ENCODE measurements at regions not wholly inside any gene's neighbourhood (a gene's known extent, or its start where the extent isn't known, plus 50 kb on each side); places are given as distances from the start of the nearest gene placed in this dataset.

DNA sequence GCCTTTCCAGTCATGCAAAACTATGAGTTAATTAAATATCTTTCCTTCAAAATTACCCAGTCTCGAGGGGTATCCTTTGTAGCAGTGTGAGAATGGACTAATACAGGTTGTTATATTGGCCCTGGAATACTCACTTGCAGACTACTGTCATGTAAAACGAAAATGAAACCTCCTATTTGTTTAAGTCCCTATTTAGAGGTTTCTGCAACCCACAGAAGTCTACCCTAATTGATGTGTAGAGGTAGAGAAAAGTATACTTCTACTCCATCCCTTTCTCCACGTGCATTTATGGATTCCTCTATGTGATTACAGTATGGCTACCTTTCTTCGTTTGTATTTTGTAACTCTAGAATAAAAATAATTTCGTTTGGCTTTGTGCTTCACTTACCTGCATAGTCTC is 371.1 kb downstream of the FSCB start:
- DNase-seq: no peak

- DNase-seq: no peak
Observed at GRCh38 chr14:44131861-44132260, 375.2 kb downstream of the FSCB start.

- no peak for DNase-seq
Observed at GRCh38 chr14:44113769-44114730, 393.0 kb downstream of the FSCB start.

- DNase-seq: no peak
Observed at GRCh38 chr14:44112774-44113460, 394.2 kb downstream of the FSCB start.

DNA sequence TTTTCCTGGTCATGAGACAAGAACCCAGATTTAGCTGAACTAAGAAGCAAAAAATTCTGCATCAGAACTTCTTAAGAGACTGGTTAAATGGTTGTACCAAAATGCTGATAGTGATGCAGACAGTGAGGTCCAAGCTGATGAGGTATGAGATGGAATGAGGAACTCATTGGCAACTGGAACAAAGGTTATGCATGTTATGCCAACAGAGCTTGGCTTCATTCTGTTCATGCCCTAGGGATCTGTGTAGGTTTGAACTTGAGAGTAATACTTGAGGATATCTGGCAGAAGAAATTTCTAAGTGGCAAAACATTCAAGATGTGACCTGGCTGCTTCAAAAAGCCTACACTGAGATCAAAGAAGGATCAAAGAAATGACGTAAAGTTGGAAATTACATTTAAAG is 398.0 kb downstream of the FSCB start:
- DNase-seq: no peak

- no peak for DNase-seq
Observed at GRCh38 chr14:44108601-44109000, 398.5 kb downstream of the FSCB start.

- no peak for DNase-seq
Observed at GRCh38 chr14:44107156-44107555, 399.9 kb downstream of the FSCB start.

- no peak for DNase-seq
Observed at GRCh38 chr14:44099743-44100488, 407.2 kb downstream of the FSCB start.

DNA sequence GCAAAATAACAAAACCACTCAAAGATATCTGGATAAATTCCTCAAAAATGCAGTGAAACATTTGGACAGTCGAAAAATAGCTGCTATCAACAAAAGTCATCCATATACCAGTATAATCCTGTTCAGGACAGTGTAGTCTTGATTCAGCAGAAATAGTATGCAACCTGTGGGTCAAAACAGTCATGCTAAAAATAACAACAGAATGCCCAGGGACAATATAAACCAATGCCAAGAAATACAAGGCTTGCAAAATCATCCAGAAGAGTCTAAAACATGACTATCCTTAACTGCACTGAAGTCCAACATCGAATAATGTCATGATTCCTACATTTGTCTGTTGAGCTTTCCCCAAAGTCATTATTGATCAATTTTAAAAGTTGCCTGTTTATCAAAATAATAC is 425.9 kb downstream of the FSCB start:
- DNase-seq: no peak

DNA sequence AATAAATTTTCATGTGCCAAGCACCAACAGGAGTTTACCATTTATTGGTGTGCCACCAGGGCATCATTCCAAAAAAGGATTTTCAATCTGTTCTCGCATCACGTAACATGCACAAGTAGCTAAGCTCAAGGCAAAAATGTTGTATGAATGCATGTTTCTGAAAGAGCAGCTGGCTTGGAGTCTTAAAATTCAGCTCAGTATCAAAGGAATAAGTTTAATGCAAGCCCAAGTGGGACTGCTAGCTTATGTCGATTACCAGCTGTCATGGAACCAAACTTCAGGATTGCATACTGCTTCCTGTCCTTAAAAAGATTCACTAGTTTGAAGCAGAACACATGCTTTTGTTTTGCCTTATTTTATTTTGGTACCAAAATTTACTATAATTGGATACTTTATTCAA is 437.0 kb downstream of the FSCB start:
- DNase-seq: no peak

DNA sequence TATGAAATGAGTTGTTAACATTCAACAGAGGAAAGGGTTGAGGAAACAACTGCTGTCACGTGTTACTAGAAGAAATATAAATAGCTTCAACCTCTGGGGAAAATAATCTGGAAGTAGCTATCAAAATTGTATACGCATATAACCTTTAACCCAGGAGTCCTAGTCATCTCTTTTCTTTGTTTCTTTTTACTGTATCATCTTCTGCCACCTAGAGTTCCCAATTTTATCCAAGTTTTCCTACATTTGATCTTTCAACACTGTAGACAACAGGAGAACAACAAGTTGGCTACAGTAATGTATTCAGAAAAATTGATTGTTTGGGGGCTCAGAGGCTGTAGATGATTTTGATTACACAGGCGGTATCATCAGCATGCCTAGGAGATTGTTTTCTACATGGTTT is 453.7 kb downstream of the FSCB start:
- no peak for DNase-seq

- no peak for DNase-seq
Observed at GRCh38 chr14:44041700-44042099, 465.4 kb downstream of the FSCB start.

DNA sequence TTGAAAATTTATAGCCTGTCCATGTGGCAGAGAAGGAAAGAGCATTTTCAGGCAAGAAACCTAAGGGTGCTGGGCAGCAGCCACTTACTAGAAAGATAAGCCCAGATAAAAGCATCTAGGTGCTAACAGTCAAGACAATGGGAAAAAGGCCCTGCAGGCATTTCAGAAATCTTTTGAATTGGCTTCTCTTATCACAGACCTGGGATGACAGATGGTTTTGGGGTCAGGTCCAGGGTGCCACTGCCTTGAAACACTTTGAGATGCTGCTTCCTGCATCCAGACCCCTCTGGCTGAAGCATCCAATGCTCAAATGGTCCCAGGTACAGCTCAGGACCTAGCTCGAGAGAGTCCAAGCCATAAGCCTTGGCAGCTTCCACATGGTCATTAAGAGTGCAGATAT is 466.5 kb downstream of the FSCB start:
- no peak for DNase-seq

DNA sequence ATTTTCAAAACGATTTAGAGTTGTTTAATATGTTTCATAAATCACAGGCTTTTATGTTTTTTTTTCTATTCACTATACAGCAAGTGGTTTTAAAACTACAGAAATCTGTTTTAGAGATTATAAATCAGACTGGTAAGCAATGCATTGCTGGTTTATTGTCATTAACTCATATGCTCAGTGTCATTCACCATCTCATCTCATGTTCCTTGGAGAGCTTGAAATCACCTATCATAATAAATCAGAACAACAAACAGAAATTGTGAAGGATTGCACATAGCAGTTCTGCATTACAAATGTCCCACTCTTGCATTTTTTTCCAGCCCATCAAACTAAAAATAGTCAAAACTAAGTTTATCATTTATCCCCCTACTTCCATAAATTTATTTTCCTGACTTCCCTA is 470.8 kb downstream of the FSCB start:
- DNase-seq: no peak

DNA sequence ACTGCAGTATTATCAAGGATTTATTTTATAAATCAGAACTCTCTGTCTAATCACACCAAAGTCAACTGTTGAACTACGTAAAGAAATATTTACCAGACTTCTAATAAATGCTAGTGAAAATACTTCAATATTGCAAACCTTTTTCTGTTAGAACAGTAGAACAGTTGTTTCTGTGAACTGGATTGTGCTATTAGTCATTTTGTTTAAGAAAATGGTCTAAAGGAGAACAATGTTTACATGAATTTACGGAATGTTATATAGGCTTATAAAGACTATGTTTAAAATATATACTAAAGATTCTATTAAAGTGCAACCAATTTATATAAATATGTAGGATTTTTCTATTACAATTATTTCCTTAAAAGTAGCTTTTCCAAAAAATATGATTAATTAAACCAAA is 471.4 kb downstream of the FSCB start:
- no peak for DNase-seq

GRCh38 chr14:44030831-44031383 is 476.2 kb downstream of the FSCB start:
- no peak for DNase-seq

DNA sequence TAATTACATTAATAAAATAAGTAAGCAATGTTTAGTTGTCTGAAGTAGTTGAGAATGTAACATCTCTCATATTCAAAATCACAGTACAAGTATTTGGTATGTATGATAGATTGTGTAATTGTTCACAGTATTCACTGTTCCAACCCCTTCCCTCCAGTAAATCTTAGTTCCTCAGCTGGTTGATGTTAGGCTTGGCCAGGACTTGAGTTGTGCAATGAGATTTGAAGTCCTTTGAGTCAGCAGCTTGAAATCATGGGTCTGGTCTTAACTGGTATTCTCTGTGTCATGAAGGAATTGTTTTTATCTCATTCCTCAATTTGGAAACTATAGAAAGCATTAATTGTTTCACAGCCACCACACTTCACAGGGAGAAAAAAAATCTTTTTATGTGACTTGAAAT is 477.1 kb downstream of the FSCB start:
- DNase-seq: no peak

- no peak for DNase-seq
Observed at GRCh38 chr14:44027397-44027796, 479.7 kb downstream of the FSCB start.

GRCh38 chr14:44010595-44010994 is 496.5 kb downstream of the FSCB start:
- no peak for DNase-seq

GRCh38 chr14:44010071-44010470 is 497.0 kb downstream of the FSCB start:
- no peak for DNase-seq

DNA sequence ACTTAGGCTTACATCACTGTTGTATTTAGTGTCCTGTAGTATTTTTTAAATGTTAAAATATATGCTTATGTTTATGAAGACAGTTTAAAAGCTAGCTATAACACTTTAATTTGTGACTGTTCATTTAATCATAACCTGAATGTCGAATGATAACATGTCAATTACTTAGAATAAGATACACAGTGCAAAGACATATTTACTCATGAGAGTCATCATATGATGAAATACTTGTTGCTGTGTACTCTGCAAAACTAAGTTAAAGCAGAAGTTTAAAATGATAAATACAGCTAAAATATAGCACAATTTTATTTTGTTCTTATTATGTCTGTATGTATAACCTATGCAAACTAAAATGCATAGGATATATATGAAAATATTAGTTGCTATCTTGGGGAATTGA is 497.4 kb downstream of the FSCB start:
- no peak for DNase-seq

DNA sequence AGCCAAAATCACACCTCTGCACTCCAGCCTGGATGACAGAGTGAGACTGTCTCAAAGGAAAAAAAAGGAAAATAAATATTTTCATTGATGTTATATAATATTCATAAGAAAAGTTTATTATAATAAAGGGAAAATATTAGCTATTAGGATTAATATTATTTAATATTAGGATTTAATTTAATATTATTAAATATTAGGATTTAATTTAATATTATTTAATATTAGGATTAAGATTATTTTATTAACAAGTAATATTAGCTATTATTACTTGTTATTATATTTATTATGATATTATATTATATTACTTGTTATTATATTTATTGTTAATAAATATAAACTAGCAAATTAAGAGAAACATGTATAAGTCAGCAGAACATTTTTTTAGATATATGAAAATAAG is 518.1 kb downstream of the FSCB start:
- DNase-seq: no peak

GRCh38 chr14:43983721-43984120 is 523.4 kb downstream of the FSCB start:
- no peak for DNase-seq
